ENCODE measurements at regions not wholly inside any gene's neighbourhood (a gene's known extent, or its start where the extent isn't known, plus 50 kb on each side); places are given as distances from the start of the nearest gene placed in this dataset.
A peak's percentile ranks its signal among the peaks of the same experiment; 100 is the strongest.

- Histone ChIP-seq H3K4me2 (ENCODE audit: low read length) (no peak overlapping the region), H3K9ac (no peak overlapping the region), H3K79me2 (no peaks in the 10 kb centered on the region), H3K27ac (no peak overlapping the region), H3K9me3 (ENCODE audit: control insufficient read depth, low read length) (no peaks in the 10 kb centered on the region), H3K27me3 (ENCODE audit: control insufficient read depth, insufficient read depth, low read length) (no peaks in the 10 kb centered on the region), H2AFZ (no peak overlapping the region), H3K4me3 (ENCODE audit: low read depth, low read length) (no peak overlapping the region), H3K36me3 (ENCODE audit: control insufficient read depth, insufficient read depth, low read length) (no peaks in the 10 kb centered on the region), H3K4me1 (no peaks in the 10 kb centered on the region)
- no peak for TF ChIP-seq CTCF (IDR thresholded peaks at IDR 0.05)
Observed at GRCh38 chr18:75480487-75480886, 53.0 kb upstream of the SMIM21 start.

- peak; percentile 50 for TF ChIP-seq CTCF (IDR thresholded peaks at IDR 0.05)
- Histone ChIP-seq H3K9ac (no peak overlapping the region), H3K9me3 (ENCODE audit: control insufficient read depth, low read length) (no peaks in the 10 kb centered on the region), H3K27ac (no peak overlapping the region), H3K4me1 (no peaks in the 10 kb centered on the region), H3K4me3 (ENCODE audit: low read depth, low read length) (no peak overlapping the region), H2AFZ (peak overlapping the region; percentile 40), H3K4me2 (ENCODE audit: low read length) (no peak overlapping the region), H3K27me3 (ENCODE audit: control insufficient read depth, insufficient read depth, low read length) (no peaks in the 10 kb centered on the region), H3K79me2 (no peaks in the 10 kb centered on the region), H3K36me3 (ENCODE audit: control insufficient read depth, insufficient read depth, low read length) (no peaks in the 10 kb centered on the region)
Observed at GRCh38 chr18:75478996-75479880, 51.7 kb upstream of the SMIM21 start.

- no peaks in the 10 kb centered on the region for H3K27me3 ChIP-seq (ENCODE audit: control insufficient read depth, insufficient read depth, low read length)
- H3K9me3 ChIP-seq (ENCODE audit: control insufficient read depth, low read length) = no peaks in the 10 kb centered on the region
- no peak overlapping the region for H3K4me3 ChIP-seq (ENCODE audit: low read depth, low read length)
- H3K9ac ChIP-seq = no peak overlapping the region
- H3K79me2 ChIP-seq = no peaks in the 10 kb centered on the region
- no peak overlapping the region for H3K4me2 ChIP-seq (ENCODE audit: low read length)
- no peak overlapping the region for H3K27ac ChIP-seq
- no peak overlapping the region for H2AFZ ChIP-seq
- TF ChIP-seq CTCF (IDR thresholded peaks at IDR 0.05) = no peak
- no peaks in the 10 kb centered on the region for H3K4me1 ChIP-seq
- H3K36me3 ChIP-seq (ENCODE audit: control insufficient read depth, insufficient read depth, low read length) = no peaks in the 10 kb centered on the region
Observed at GRCh38 chr18:75477900-75478299, 50.4 kb upstream of the SMIM21 start.
